Retinal pigment epithelial cell (primary cell): ENCODE measurements at regions not wholly inside any gene's neighbourhood (a gene's known extent, or its start where the extent isn't known, plus 50 kb on each side); places are given as distances from the start of the nearest gene placed in this dataset.

Experiments
- DNase-seq: peaks from one replicate; pipeline ENCODE4 v3.0.0-alpha.2; 2010; ENCODE audit warnings: low read depth
- H3K4me3 ChIP-seq: 2 replicates; pipeline ENCODE4 v1.5.1; 2011; ENCODE audit warnings: mild to moderate bottlenecking, low read length, control low read depth, moderate library complexity
- TF ChIP-seq, protein P1 (sequence below): conservative IDR thresholded peaks from 2 replicates; pipeline ENCODE4 v1.5.1; 2011; ENCODE audit warnings: low read depth, low read length, control low read depth, inconsistent platforms

DNA sequence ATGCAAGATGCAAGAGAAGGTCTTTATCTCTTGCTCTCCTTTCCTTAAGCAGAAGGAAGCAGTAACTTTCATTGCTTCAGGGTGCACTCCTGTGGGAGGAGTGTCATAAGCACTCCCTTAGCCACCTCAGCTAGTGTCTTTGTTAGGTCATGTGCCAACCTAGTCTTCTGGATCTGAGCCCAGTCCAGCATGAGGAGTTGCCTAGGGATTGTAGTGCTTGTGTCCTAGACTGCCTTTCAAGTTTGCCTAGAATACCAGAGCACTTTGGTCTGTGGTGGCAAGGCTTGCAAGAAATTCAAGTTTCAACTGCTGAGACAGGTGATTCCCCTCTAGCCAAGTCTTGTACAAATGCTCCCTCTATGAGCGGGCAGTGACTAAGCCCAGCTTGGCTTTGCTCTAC, 633.6 kb downstream of the ZNF385D start:
- no peak overlapping the region for H3K4me3 ChIP-seq
- DNase-seq = no peak
- TF ChIP-seq, protein P1, sequence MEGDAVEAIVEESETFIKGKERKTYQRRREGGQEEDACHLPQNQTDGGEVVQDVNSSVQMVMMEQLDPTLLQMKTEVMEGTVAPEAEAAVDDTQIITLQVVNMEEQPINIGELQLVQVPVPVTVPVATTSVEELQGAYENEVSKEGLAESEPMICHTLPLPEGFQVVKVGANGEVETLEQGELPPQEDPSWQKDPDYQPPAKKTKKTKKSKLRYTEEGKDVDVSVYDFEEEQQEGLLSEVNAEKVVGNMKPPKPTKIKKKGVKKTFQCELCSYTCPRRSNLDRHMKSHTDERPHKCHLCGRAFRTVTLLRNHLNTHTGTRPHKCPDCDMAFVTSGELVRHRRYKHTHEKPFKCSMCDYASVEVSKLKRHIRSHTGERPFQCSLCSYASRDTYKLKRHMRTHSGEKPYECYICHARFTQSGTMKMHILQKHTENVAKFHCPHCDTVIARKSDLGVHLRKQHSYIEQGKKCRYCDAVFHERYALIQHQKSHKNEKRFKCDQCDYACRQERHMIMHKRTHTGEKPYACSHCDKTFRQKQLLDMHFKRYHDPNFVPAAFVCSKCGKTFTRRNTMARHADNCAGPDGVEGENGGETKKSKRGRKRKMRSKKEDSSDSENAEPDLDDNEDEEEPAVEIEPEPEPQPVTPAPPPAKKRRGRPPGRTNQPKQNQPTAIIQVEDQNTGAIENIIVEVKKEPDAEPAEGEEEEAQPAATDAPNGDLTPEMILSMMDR = no peak

DNA sequence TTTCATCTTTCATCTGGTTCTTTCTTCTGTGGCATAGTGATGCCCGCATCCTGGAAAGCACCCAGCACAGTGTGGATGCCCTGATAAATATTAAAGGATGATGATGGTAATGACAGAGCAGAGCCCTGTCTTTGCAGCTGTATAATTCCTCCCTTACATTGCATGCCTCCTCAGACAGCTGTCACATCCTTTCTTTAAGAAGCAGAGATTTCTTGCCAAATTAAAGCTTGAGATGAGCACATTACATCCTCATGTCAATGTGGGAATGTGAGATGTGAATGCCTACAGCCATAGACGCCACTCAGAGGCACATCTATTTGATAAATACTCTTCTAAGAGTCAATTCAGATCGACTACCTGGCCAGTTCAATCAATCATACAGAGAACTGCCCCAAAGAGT, 642.0 kb downstream of the ZNF385D start:
- DNase-seq = no peak
- TF ChIP-seq, protein P1 = no peak
- no peak overlapping the region for H3K4me3 ChIP-seq

DNA sequence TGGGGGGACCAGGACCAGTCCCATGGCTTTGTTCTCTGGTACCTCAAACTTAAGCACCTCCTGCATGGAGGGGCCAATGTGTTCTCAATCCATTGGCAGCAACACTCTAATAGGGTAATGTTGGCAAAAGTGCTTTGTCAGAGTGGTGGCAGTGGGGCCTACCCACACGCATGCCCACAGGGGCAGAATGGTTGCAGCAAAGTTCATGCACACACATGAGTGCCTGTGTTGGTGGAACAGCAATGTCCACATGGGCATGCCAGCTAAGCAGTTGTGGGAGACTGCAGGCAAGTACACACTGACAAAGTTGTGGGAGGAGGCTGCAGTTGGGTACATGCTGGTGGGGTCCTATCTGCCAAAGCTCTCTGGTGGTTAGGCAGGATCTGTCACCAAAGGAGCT, 645.2 kb downstream of the ZNF385D start:
- H3K4me3 ChIP-seq = no peak overlapping the region
- TF ChIP-seq, protein P1 = no peak
- DNase-seq = no peak

DNA sequence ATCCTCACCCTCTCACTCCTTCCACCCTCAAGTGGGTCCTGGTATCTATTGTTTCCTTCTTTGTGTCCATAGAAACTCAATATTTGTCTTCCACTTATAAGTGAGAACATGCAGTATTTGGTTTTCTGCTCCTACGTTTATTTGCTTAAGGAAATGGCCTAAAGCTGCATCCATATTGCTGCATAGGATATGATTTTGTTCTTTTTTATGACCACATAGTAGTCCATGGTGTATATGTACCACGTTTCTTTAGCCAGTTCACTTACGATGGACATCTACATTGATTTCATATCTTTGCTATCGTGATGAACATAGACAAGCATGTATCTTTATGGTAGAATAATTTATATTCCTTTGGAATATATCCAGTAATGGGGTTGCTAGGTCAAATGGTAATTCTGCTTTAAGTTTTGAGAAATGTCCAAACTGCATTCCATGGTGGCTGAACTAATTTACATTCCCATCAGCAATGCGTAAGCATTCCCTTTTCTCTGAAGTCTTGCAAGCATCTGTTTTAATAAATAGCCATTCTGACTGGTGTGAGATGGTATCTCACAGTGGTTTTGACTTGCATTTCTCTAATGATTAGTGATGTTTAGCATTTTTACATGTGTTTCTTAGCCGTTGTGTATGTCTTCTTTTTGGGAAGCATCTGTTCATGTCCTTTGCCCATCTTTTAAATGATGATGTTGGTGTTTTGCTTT, 650.2 kb downstream of the ZNF385D start:
- DNase-seq = no peak
- no peak overlapping the region for H3K4me3 ChIP-seq
- TF ChIP-seq, protein P1 = no peak

DNA sequence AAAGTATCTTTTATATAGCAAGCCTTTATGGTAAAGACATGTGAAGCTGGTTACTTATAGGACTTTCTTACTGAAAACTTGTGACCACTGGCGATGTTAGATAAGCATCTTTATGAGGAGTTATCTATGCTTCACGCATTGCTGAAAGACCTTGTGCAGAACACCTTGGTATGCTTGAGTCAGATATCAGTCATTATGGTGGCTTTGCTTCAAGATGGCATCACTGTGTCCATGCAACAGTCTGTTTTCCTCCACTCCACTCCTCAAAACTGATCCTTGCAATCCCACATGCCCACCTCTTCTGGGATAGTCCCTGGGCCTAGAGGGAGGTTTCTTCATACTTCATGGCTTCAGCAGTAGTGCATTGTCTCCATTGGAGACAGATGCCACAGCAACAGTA, 656.3 kb downstream of the ZNF385D start:
- H3K4me3 ChIP-seq = no peak overlapping the region
- DNase-seq = no peak
- TF ChIP-seq, protein P1 = no peak

DNA sequence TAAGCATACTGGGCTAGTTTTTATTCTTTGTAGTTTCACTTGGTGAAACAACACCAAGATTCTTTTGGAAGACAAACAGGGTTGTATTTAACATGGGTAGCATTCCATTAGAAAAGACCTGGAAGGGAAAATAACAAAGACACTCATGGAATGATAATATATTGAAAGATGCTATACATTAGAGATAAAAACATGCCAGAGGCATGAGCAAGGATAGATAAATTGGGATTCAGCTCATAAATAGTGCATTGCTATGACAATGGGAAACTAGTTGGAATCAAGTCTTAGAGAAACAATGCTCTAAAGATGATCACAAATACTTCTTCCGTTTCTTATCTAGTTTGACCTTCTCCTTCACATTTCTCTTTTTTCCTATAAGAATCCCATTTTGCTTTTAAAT, 677.4 kb downstream of the ZNF385D start:
- TF ChIP-seq, protein P1 = no peak
- DNase-seq = no peak
- no peak overlapping the region for H3K4me3 ChIP-seq

DNA sequence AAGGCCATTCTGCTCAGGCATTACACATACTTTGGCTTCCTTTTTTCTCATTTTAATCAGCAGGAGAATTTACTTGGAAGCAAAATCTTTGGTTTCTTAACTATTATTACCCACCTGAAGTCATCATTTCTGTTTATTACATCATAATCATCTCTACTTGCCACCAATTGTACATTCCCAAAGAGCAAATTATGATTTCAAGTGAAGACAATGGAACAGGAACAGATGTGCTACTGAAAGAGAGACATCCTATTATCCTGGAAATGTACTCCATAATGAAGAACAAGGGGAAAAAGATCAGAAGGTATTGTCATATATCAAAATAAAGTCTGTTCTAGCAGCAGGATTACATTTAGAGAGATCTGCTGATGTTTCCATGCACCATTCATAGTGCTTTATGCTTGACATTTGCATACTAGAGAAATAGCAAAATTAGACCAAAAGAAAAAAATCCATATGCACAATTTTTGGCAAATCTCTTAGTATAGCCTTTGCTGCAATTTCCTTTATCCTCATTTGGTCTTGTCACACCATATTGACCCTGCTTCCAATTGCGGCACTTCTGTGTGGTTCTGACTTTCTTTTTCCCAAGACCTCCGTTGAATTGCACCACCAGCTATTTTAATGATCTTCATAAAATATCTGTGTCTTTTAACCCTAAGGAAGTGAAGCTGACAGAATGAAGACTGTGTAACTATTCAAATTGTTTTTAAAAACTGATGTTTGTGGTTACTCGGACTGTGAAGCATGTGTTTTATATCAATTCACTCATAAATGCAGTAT, 683.8 kb downstream of the ZNF385D start:
- DNase-seq = no peak
- TF ChIP-seq, protein P1 = no peak
- no peak overlapping the region for H3K4me3 ChIP-seq
